ENCODE measurements at regions not wholly inside any gene's neighbourhood (a gene's known extent, or its start where the extent isn't known, plus 50 kb on each side); places are given as distances from the start of the nearest gene placed in this dataset.

DNA sequence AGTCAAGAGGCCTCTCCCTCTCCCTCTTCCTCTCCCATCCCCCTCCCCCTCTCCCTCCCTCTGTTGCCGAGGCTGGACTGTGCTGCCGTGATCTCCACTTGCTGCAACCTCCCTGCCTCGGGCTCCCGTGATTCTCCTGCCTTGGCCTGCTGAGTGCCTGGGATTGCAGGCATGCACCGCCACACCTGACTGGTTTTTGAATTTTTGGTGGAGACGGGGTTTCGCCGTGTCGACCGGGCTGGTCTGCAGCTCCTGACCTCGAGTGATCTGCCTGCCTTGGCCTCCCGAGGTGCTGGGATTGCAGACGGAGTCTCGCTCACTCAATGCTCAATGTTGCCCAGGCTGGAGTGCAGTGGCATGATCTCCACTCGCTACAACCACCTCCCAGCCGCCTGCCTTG lies 165.1 kb downstream of the CENPC start:
- Histone ChIP-seq H3K36me3 (ENCODE audit: low read depth) (no peaks in the 10 kb centered on the region), H3K4me1 (ENCODE audit: insufficient read depth) (no peaks in the 10 kb centered on the region), H3K27me3 (replicated peaks; ENCODE audit: insufficient read depth) (no peaks in the 10 kb centered on the region), H4K20me1 (ENCODE audit: insufficient read depth) (no peaks in the 10 kb centered on the region), H2AFZ (no peak overlapping the region), H3K27ac (no peak overlapping the region), H3K4me2 (ENCODE audit: unreplicated experiment) (no peak overlapping the region), H3K79me2 (ENCODE audit: insufficient read depth) (no peaks in the 10 kb centered on the region), H3K9ac (no peak overlapping the region), H3F3A (ENCODE audit: insufficient read depth) (no peaks in the 10 kb centered on the region), H3K9me3 (ENCODE audit: low read depth) (no peaks in the 10 kb centered on the region), H3K4me3 (no peak overlapping the region), H3K9me2 (ENCODE audit: insufficient read depth) (no peaks in the 10 kb centered on the region)
- in situ Hi-C loops (cut with MboI), result no loop called here
- DNase-seq, result no peak
- TF ChIP-seq EZH2 (IDR thresholded peaks at IDR 0.05; ENCODE audit: insufficient read depth, poor library complexity, severe bottlenecking) (no peak), EZH2phosphoT487 (IDR thresholded peaks at IDR 0.05; ENCODE audit: insufficient read depth, low read depth) (no peak)
- 48 to 59% methylated on average over 16 of the region's 16 CpGs for WGBS, 2 experiments (ENCODE audit: low coverage in 1 of 2, low lambda C conversion rate in 2 of 2, missing lambda C conversion rate in 2 of 2)

DNA sequence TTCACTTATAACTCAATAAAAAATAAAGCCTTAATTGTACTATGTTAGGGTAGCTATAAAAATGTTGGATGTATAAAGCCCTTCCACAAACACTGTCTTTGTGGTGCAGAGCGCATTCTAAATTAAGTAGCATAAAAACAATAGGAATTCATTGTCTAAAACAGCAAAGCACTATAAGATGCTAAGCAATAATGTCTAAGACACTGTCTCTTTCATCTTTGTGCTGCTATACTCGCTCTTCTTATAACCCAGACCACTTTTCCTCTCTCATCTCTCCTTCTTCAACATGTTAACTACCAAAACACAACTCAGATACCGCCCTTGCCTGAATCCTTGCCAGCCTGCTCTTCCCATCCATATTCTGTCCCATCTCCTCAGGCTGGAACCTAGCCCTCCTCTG lies 170.0 kb downstream of the CENPC start:
- 21 to 22% methylated on average over 3 of the region's 3 CpGs for WGBS, 2 experiments (ENCODE audit: low coverage in 1 of 2, low lambda C conversion rate in 2 of 2, missing lambda C conversion rate in 2 of 2)
- no peaks in the 10 kb centered on the region for H3K79me2 ChIP-seq (ENCODE audit: insufficient read depth)
- in situ Hi-C loops (cut with MboI), result no loop called here
- H3K4me2 ChIP-seq (ENCODE audit: unreplicated experiment), result no peak overlapping the region
- H3K27me3 ChIP-seq (replicated peaks; ENCODE audit: insufficient read depth), result no peaks in the 10 kb centered on the region
- H3K36me3 ChIP-seq (ENCODE audit: low read depth), result no peaks in the 10 kb centered on the region
- H3K4me3 ChIP-seq, result no peak overlapping the region
- H3K9me2 ChIP-seq (ENCODE audit: insufficient read depth), result no peaks in the 10 kb centered on the region
- H3F3A ChIP-seq (ENCODE audit: insufficient read depth), result no peaks in the 10 kb centered on the region
- DNase-seq, result no peak
- no peaks in the 10 kb centered on the region for H3K4me1 ChIP-seq (ENCODE audit: insufficient read depth)
- H4K20me1 ChIP-seq (ENCODE audit: insufficient read depth), result no peaks in the 10 kb centered on the region
- TF ChIP-seq EZH2phosphoT487 (IDR thresholded peaks at IDR 0.05; ENCODE audit: insufficient read depth, low read depth) (no peak), EZH2 (IDR thresholded peaks at IDR 0.05; ENCODE audit: insufficient read depth, poor library complexity, severe bottlenecking) (no peak)
- H3K9me3 ChIP-seq (ENCODE audit: low read depth), result no peaks in the 10 kb centered on the region
- no peak overlapping the region for H3K9ac ChIP-seq
- H3K27ac ChIP-seq, result no peak overlapping the region
- H2AFZ ChIP-seq, result no peak overlapping the region

GRCh38 chr4:67371615-67372014 lies 173.7 kb downstream of the CENPC start:
- no peak overlapping the region for H3K27ac ChIP-seq
- H3F3A ChIP-seq (ENCODE audit: insufficient read depth), result no peaks in the 10 kb centered on the region
- H3K9ac ChIP-seq, result no peak overlapping the region
- in situ Hi-C loops (cut with MboI), result no loop called here
- H3K79me2 ChIP-seq (ENCODE audit: insufficient read depth), result no peaks in the 10 kb centered on the region
- no peak overlapping the region for H3K4me3 ChIP-seq
- H2AFZ ChIP-seq, result no peak overlapping the region
- no peaks in the 10 kb centered on the region for H3K27me3 ChIP-seq (replicated peaks; ENCODE audit: insufficient read depth)
- 15 to 22% methylated on average over 2 of the region's 2 CpGs for WGBS, 2 experiments (ENCODE audit: low coverage in 1 of 2, low lambda C conversion rate in 2 of 2, missing lambda C conversion rate in 2 of 2)
- no peak for DNase-seq
- no peak overlapping the region for H3K4me2 ChIP-seq (ENCODE audit: unreplicated experiment)
- TF ChIP-seq EZH2phosphoT487 (IDR thresholded peaks at IDR 0.05; ENCODE audit: insufficient read depth, low read depth) (no peak), EZH2 (IDR thresholded peaks at IDR 0.05; ENCODE audit: insufficient read depth, poor library complexity, severe bottlenecking) (no peak)
- H3K9me3 ChIP-seq (ENCODE audit: low read depth), result no peaks in the 10 kb centered on the region
- H3K4me1 ChIP-seq (ENCODE audit: insufficient read depth), result no peaks in the 10 kb centered on the region
- no peaks in the 10 kb centered on the region for H4K20me1 ChIP-seq (ENCODE audit: insufficient read depth)
- no peaks in the 10 kb centered on the region for H3K9me2 ChIP-seq (ENCODE audit: insufficient read depth)
- no peaks in the 10 kb centered on the region for H3K36me3 ChIP-seq (ENCODE audit: low read depth)

DNA sequence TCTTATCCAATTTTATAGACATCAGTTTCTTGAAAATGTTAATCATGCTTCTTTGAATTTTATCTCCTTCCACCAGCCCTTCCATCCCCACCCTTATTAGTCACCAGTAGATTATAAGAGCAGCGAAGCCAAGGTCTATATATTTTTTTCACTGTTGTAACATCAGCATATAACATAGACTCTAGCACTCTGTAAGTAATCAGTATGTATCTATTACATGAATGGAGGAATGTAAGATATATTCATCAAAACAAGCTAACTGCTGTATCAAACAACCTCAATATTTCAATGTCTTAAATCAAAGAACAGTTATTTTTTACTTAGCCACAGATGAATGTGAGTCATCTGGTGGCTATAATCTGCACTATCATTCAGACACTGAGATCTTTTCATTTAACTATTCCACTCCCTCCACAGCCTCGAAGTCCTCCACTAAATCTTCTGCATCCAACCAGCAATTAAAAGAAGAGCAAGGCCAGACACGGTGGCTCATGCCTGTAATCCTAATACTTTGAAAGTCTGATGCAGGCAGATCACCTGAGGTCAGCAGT lies 178.9 kb downstream of the CENPC start:
- Histone ChIP-seq H4K20me1 (ENCODE audit: insufficient read depth) (no peaks in the 10 kb centered on the region), H3K9me2 (ENCODE audit: insufficient read depth) (no peaks in the 10 kb centered on the region), H3K4me2 (ENCODE audit: unreplicated experiment) (no peak overlapping the region), H3K36me3 (ENCODE audit: low read depth) (no peaks in the 10 kb centered on the region), H3K27me3 (replicated peaks; ENCODE audit: insufficient read depth) (no peaks in the 10 kb centered on the region), H3K4me1 (ENCODE audit: insufficient read depth) (no peaks in the 10 kb centered on the region), H3K79me2 (ENCODE audit: insufficient read depth) (no peaks in the 10 kb centered on the region), H3F3A (ENCODE audit: insufficient read depth) (no peaks in the 10 kb centered on the region), H2AFZ (no peak overlapping the region), H3K4me3 (no peak overlapping the region), H3K27ac (no peak overlapping the region), H3K9ac (no peak overlapping the region), H3K9me3 (ENCODE audit: low read depth) (no peaks in the 10 kb centered on the region)
- 4 to 6% methylated on average over 3 of the region's 3 CpGs for WGBS, 2 experiments (ENCODE audit: low coverage in 1 of 2, low lambda C conversion rate in 2 of 2, missing lambda C conversion rate in 2 of 2)
- TF ChIP-seq EZH2phosphoT487 (IDR thresholded peaks at IDR 0.05; ENCODE audit: insufficient read depth, low read depth), result no peak
- TF ChIP-seq EZH2 (IDR thresholded peaks at IDR 0.05; ENCODE audit: insufficient read depth, poor library complexity, severe bottlenecking), result no peak
- in situ Hi-C loops (cut with MboI), result no loop called here
- DNase-seq, result peak; percentile 2

All from GM23248 (cell line).